ENCODE measurements at regions not wholly inside any gene's neighbourhood (a gene's known extent, or its start where the extent isn't known, plus 50 kb on each side); places are given as distances from the start of the nearest gene placed in this dataset.

DNA sequence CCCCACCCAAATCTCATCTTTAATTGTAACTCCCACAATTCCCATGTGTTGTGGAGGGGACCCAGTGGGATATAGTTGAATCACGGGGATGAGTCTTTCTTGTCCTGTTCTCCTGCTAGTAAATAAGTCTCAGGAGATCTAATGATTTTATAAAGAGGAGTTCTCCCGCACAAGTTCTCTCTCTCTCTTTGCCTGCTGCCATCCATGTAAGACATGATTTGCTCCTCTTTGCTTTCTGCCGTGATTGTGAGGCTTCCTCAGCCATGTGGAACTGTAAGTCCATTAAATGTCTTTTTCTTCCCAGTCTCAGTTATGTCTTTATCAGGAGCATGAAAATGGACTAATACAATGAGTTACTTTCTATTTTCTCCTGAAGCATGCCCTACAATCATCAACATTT lies 1158.5 kb downstream of the CDH18 start:
- intact Hi-C loops (cut with DNase I): no loop called here
- H3K4me3 ChIP-seq: no peak overlapping the region
- no peak for DNase-seq
- WGBS, 2 donors: 79 to 87% methylated on average over 3 of the region's 3 CpGs
- TF ChIP-seq POLR2A (IDR thresholded peaks at IDR 0.05) (no peak), CTCF (IDR thresholded peaks at IDR 0.05) (no peak)
- H3K9me3 ChIP-seq: no peaks in the 10 kb centered on the region
- no peaks in the 10 kb centered on the region for H3K4me1 ChIP-seq
- no peak for ATAC-seq
- no peak overlapping the region for H3K27ac ChIP-seq
- H3K36me3 ChIP-seq (replicated peaks in 1 of 2; ENCODE audit: insufficient read depth in 1 of 2, low read depth in 2 of 2): no peaks in the 10 kb centered on the region
- no peaks in the 10 kb centered on the region for H3K27me3 ChIP-seq

DNA sequence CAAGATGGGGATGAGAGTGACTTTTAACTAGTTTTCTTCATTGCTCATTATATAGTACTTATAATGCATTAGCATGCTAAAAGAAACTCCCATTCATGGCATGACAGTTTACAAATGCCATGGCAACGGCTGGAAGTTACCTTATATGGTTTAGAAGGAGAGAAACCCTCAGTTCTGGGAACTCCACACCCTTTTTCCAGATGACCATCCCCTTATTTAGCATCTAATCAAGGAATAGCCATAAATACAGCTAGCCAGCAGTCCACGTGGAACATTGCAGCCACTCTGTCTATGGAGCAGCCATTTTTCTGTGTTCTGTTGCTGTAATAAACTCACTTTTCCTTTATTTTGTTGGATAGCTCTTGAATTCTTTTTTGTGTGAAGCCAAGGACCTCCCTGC lies 1137.8 kb downstream of the CDH18 start:
- ATAC-seq (no peak), DNase-seq (no peak)
- no peak overlapping the region for H3K27ac ChIP-seq
- H3K4me1 ChIP-seq: no peaks in the 10 kb centered on the region
- H3K4me3 ChIP-seq: no peak overlapping the region
- H3K9me3 ChIP-seq: no peaks in the 10 kb centered on the region
- intact Hi-C loops (cut with DNase I): no loop called here
- WGBS, 2 donors: 59 to 70% methylated on average over 2 of the region's 2 CpGs
- TF ChIP-seq CTCF (IDR thresholded peaks at IDR 0.05): no peak
- no peak for TF ChIP-seq POLR2A (IDR thresholded peaks at IDR 0.05)
- no peaks in the 10 kb centered on the region for H3K36me3 ChIP-seq (replicated peaks in 1 of 2; ENCODE audit: insufficient read depth in 1 of 2, low read depth in 2 of 2)
- H3K27me3 ChIP-seq: no peaks in the 10 kb centered on the region

GRCh38 chr5:18872978-18873377 lies 1115.0 kb downstream of the CDH18 start:
- intact Hi-C loops (cut with DNase I): no loop called here

GRCh38 chr5:18876565-18876964 lies 1111.4 kb downstream of the CDH18 start:
- H3K9me3 ChIP-seq: no peaks in the 10 kb centered on the region
- WGBS, 2 donors: 18 to 24% methylated on average over 1 of the region's 1 CpG
- no peaks in the 10 kb centered on the region for H3K36me3 ChIP-seq (replicated peaks in 1 of 2; ENCODE audit: insufficient read depth in 1 of 2, low read depth in 2 of 2)
- TF ChIP-seq POLR2A (IDR thresholded peaks at IDR 0.05): no peak
- TF ChIP-seq CTCF (IDR thresholded peaks at IDR 0.05): no peak
- DNase-seq (no peak), ATAC-seq (no peak)
- H3K27ac ChIP-seq: no peak overlapping the region
- H3K4me3 ChIP-seq: no peak overlapping the region
- H3K4me1 ChIP-seq: no peaks in the 10 kb centered on the region
- no peaks in the 10 kb centered on the region for H3K27me3 ChIP-seq
- intact Hi-C loops (cut with DNase I): no loop called here

More at GRCh38 chr5:18872978-18873377, 1115.0 kb downstream of the CDH18 start:
- Histone ChIP-seq H3K36me3 (replicated peaks in 1 of 2; ENCODE audit: insufficient read depth in 1 of 2, low read depth in 2 of 2) (no peaks in the 10 kb centered on the region), H3K4me3 (no peak overlapping the region), H3K27ac (no peak overlapping the region), H3K4me1 (no peaks in the 10 kb centered on the region), H3K9me3 (no peaks in the 10 kb centered on the region), H3K27me3 (no peaks in the 10 kb centered on the region)
- WGBS, 2 donors: 57 to 66% methylated on average over 6 of the region's 6 CpGs
- ATAC-seq (no peak), DNase-seq (no peak)
- TF ChIP-seq POLR2A (IDR thresholded peaks at IDR 0.05) (no peak), CTCF (IDR thresholded peaks at IDR 0.05) (no peak)

GRCh38 chr5:18881615-18882014 lies 1106.4 kb downstream of the CDH18 start:
- TF ChIP-seq CTCF (IDR thresholded peaks at IDR 0.05) (no peak), POLR2A (IDR thresholded peaks at IDR 0.05) (no peak)
- no peaks in the 10 kb centered on the region for H3K27me3 ChIP-seq
- H3K36me3 ChIP-seq (replicated peaks in 1 of 2; ENCODE audit: insufficient read depth in 1 of 2, low read depth in 2 of 2): no peaks in the 10 kb centered on the region
- intact Hi-C loops (cut with DNase I): no loop called here
- H3K27ac ChIP-seq: no peak overlapping the region
- ATAC-seq (no peak), DNase-seq (no peak)
- H3K4me1 ChIP-seq: no peaks in the 10 kb centered on the region
- 92 to 100% methylated on average over 1 of the region's 1 CpG for WGBS, 2 donors
- no peak overlapping the region for H3K4me3 ChIP-seq
- no peaks in the 10 kb centered on the region for H3K9me3 ChIP-seq

Measured in body of pancreas (tissue), 4 donors.